Stimulated activated CD4-positive, alpha-beta T cell treated with anti-CD3 and anti-CD28 coated beads, Interleukin-15, amount 100 ng/mL, for 24 hours (primary cell): ENCODE measurements at regions not wholly inside any gene's neighbourhood (a gene's known extent, or its start where the extent isn't known, plus 50 kb on each side); places are given as distances from the start of the nearest gene placed in this dataset.

Experiments
- DNase-seq: peaks from one replicate; pipeline ENCODE4 v3.0.0-alpha.2; 2020

GRCh38 chr5:171630350-171631065 is 155.1 kb upstream of the SMIM23 start:
- no peak for DNase-seq

- no peak for DNase-seq
Observed at GRCh38 chr5:171632616-171633015, 153.0 kb upstream of the SMIM23 start.

- DNase-seq, result no peak
Observed at GRCh38 chr5:171633776-171634470, 151.7 kb upstream of the SMIM23 start.

- no peak for DNase-seq
Observed at GRCh38 chr5:171634511-171634910, 151.1 kb upstream of the SMIM23 start.

- DNase-seq, result no peak
Observed at GRCh38 chr5:171635028-171635427, 150.6 kb upstream of the SMIM23 start.

- DNase-seq, result no peak
Observed at GRCh38 chr5:171635561-171636245, 149.9 kb upstream of the SMIM23 start.

- DNase-seq, result no peak
Observed at GRCh38 chr5:171637811-171638210, 147.8 kb upstream of the SMIM23 start.

- DNase-seq, result no peak
Observed at GRCh38 chr5:171639205-171639621, 146.4 kb upstream of the SMIM23 start.

- no peak for DNase-seq
Observed at GRCh38 chr5:171639966-171640365, 145.7 kb upstream of the SMIM23 start.

- DNase-seq, result no peak
Observed at GRCh38 chr5:171640480-171640879, 145.1 kb upstream of the SMIM23 start.

GRCh38 chr5:171641891-171642290 is 143.7 kb upstream of the SMIM23 start:
- DNase-seq, result no peak

GRCh38 chr5:171642894-171643293 is 142.7 kb upstream of the SMIM23 start:
- DNase-seq, result no peak

- DNase-seq, result no peak
Observed at GRCh38 chr5:171644536-171644935, 141.1 kb upstream of the SMIM23 start.

GRCh38 chr5:171646102-171647042 is 139.2 kb upstream of the SMIM23 start:
- no peak for DNase-seq

- peak; percentile 8 for DNase-seq
Observed at GRCh38 chr5:171647043-171647903, 138.3 kb upstream of the SMIM23 start.

- DNase-seq, result no peak
Observed at GRCh38 chr5:171647904-171648260, 137.7 kb upstream of the SMIM23 start.

- no peak for DNase-seq
Observed at GRCh38 chr5:171648279-171649074, 137.1 kb upstream of the SMIM23 start.

GRCh38 chr5:171649075-171649401 is 136.6 kb upstream of the SMIM23 start:
- no peak for DNase-seq

- DNase-seq, result no peak
Observed at GRCh38 chr5:171650597-171650996, 135.0 kb upstream of the SMIM23 start.

- DNase-seq, result no peak
Observed at GRCh38 chr5:171651102-171651501, 134.5 kb upstream of the SMIM23 start.

- no peak for DNase-seq
Observed at GRCh38 chr5:171654881-171655280, 130.7 kb upstream of the SMIM23 start.
